ENCODE measurements at regions not wholly inside any gene's neighbourhood (a gene's known extent, or its start where the extent isn't known, plus 50 kb on each side); places are given as distances from the start of the nearest gene placed in this dataset.

GRCh38 chr5:58392496-58392895 lies 67.4 kb downstream of the PLK2 start:
- H3K4me3 ChIP-seq (ENCODE audit: low read depth, low read length): no peak overlapping the region
- no peak for DNase-seq (ENCODE audit: low read depth)
- TF ChIP-seq MYC (IDR thresholded peaks at IDR 0.05; ENCODE audit: low read depth, low read length): no peak
- TF ChIP-seq POLR2A (IDR thresholded peaks at IDR 0.05; ENCODE audit: extremely low read depth, insufficient read length): no peak
- no peak for TF ChIP-seq MAX (IDR thresholded peaks at IDR 0.05; ENCODE audit: low read depth, low read length)
- TF ChIP-seq CTCF (IDR thresholded peaks at IDR 0.05; ENCODE audit: low read depth, low read length): no peak

DNA sequence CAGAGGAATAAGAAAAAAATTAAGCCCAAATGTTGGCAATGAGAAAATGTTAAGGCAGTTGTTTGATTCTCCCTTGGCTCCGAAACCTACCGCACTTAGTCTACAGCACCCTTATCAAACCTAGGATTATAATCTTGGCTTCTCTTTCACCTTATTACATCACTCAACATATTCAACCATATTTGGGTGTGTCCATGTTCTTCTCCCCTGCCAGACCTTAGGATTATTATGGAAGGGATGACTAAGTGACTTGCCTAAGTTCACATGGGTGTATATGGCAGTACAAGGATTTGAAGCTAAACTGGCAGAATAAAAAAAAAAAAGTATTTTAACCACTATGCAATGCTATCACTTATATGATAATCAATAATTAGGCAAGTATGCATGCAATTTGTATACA lies 76.4 kb downstream of the PLK2 start:
- no peak for DNase-seq (ENCODE audit: low read depth)
- no peak overlapping the region for H3K4me3 ChIP-seq (ENCODE audit: low read depth, low read length)
- TF ChIP-seq MYC (IDR thresholded peaks at IDR 0.05; ENCODE audit: low read depth, low read length) (no peak), POLR2A (IDR thresholded peaks at IDR 0.05; ENCODE audit: extremely low read depth, insufficient read length) (no peak), MAX (IDR thresholded peaks at IDR 0.05; ENCODE audit: low read depth, low read length) (no peak), CTCF (IDR thresholded peaks at IDR 0.05; ENCODE audit: low read depth, low read length) (no peak)

DNA sequence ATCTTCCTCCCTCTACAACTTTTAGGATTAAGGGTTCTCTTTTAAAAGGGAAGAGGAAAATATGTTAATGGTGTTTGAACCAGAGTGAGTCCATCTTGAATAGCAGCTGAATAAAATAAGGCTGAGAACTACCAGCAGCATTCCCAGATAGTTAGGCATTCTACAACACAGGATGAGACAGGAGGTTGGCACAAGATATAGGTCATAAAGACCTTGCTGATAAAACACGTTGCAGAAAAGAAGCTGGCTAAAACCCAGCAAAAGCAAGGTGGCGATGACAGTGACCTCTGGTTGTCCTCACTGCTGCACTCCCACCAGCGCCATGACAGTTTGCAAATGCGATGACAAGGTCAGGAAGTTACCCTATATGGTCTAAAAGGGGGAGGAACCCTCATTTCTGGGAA lies 77.8 kb downstream of the PLK2 start:
- no peak for DNase-seq (ENCODE audit: low read depth)
- TF ChIP-seq MAX (IDR thresholded peaks at IDR 0.05; ENCODE audit: low read depth, low read length) (no peak), POLR2A (IDR thresholded peaks at IDR 0.05; ENCODE audit: extremely low read depth, insufficient read length) (no peak), MYC (IDR thresholded peaks at IDR 0.05; ENCODE audit: low read depth, low read length) (no peak), CTCF (IDR thresholded peaks at IDR 0.05; ENCODE audit: low read depth, low read length) (no peak)

GRCh38 chr5:58381566-58381965 lies 78.3 kb downstream of the PLK2 start:
- no peak overlapping the region for H3K4me3 ChIP-seq (ENCODE audit: low read depth, low read length)
- TF ChIP-seq MYC (IDR thresholded peaks at IDR 0.05; ENCODE audit: low read depth, low read length) (no peak), MAX (IDR thresholded peaks at IDR 0.05; ENCODE audit: low read depth, low read length) (no peak), CTCF (IDR thresholded peaks at IDR 0.05; ENCODE audit: low read depth, low read length) (no peak), POLR2A (IDR thresholded peaks at IDR 0.05; ENCODE audit: extremely low read depth, insufficient read length) (no peak)
- DNase-seq (ENCODE audit: low read depth): no peak

More for the DNA sequence above, 77.8 kb downstream of the PLK2 start:
- no peak overlapping the region for H3K4me3 ChIP-seq (ENCODE audit: low read depth, low read length)

GRCh38 chr5:58380655-58381054 lies 79.2 kb downstream of the PLK2 start:
- TF ChIP-seq MAX (IDR thresholded peaks at IDR 0.05; ENCODE audit: low read depth, low read length) (no peak), POLR2A (IDR thresholded peaks at IDR 0.05; ENCODE audit: extremely low read depth, insufficient read length) (no peak), CTCF (IDR thresholded peaks at IDR 0.05; ENCODE audit: low read depth, low read length) (no peak), MYC (IDR thresholded peaks at IDR 0.05; ENCODE audit: low read depth, low read length) (no peak)
- DNase-seq (ENCODE audit: low read depth): no peak
- H3K4me3 ChIP-seq (ENCODE audit: low read depth, low read length): no peak overlapping the region
